ENCODE measurements at regions not wholly inside any gene's neighbourhood (a gene's known extent, or its start where the extent isn't known, plus 50 kb on each side); places are given as distances from the start of the nearest gene placed in this dataset.
"Not testable (repeated sequence)": the region's sequence is repeated elsewhere in the genome, so short reads cannot be mapped to it uniquely, and the experiment has no call there.

- no peak overlapping the region for H3K4me3 ChIP-seq (ENCODE audit: low read length)
- TF ChIP-seq CTCF (IDR thresholded peaks at IDR 0.05; ENCODE audit: insufficient read depth, low read depth, low read length, missing control alignments) = peak; percentile 34
- DNase-seq (ENCODE audit: low read depth) = no peak
These were observed 103.6 kb downstream of the RTL3 start for GRCh38 chrX:78555401-78555980.

GRCh38 chrX:78552628-78553027 is 106.5 kb downstream of the RTL3 start:
- not testable (repeated sequence) for H3K4me3 ChIP-seq (ENCODE audit: low read length); DNase-seq (ENCODE audit: low read depth)

GRCh38 chrX:78548012-78548411 is 111.1 kb downstream of the RTL3 start:
- H3K4me3 ChIP-seq (ENCODE audit: low read length) = no peak overlapping the region
- no peak for TF ChIP-seq CTCF (IDR thresholded peaks at IDR 0.05; ENCODE audit: insufficient read depth, low read depth, low read length, missing control alignments)
- peak; percentile 70 for DNase-seq (ENCODE audit: low read depth)

- H3K4me3 ChIP-seq (ENCODE audit: low read length) = no peak overlapping the region
- TF ChIP-seq CTCF (IDR thresholded peaks at IDR 0.05; ENCODE audit: insufficient read depth, low read depth, low read length, missing control alignments) = no peak
- DNase-seq (ENCODE audit: low read depth) = no peak
These were observed 113.9 kb downstream of the RTL3 start for GRCh38 chrX:78545233-78545632.

GRCh38 chrX:78543281-78543680 is 115.8 kb downstream of the RTL3 start:
- TF ChIP-seq CTCF (IDR thresholded peaks at IDR 0.05; ENCODE audit: insufficient read depth, low read depth, low read length, missing control alignments) = no peak
- DNase-seq (ENCODE audit: low read depth) = no peak
- no peak overlapping the region for H3K4me3 ChIP-seq (ENCODE audit: low read length)

DNA sequence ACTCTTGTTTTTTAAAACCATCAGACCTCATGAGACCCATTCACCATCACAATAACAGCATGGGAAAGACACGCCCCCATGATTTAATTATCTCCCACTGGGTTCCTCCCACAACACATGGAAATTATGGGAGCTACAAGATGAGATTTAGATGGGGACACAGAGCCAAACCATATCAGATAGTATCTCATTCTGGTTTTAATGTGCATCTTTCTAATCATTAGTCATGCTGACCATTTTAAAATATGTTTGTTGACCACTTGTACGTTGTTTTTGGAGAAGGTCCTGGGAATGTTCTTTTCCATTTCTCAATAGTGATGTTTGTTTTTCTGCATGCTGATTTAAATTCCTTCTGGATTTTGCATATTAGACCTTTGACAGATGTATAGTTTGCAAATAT is 119.0 kb downstream of the RTL3 start:
- DNase-seq (ENCODE audit: low read depth) = no peak
- H3K4me3 ChIP-seq (ENCODE audit: low read length) = no peak overlapping the region
- TF ChIP-seq CTCF (IDR thresholded peaks at IDR 0.05; ENCODE audit: insufficient read depth, low read depth, low read length, missing control alignments) = no peak

GRCh38 chrX:78534221-78534620 is 124.9 kb downstream of the RTL3 start:
- TF ChIP-seq CTCF (IDR thresholded peaks at IDR 0.05; ENCODE audit: insufficient read depth, low read depth, low read length, missing control alignments) = no peak
- no peak overlapping the region for H3K4me3 ChIP-seq (ENCODE audit: low read length)
- no peak for DNase-seq (ENCODE audit: low read depth)

Measured in epithelial cell of esophagus (primary cell).